WTC11 (cell line): ENCODE measurements at regions not wholly inside any gene's neighbourhood (a gene's known extent, or its start where the extent isn't known, plus 50 kb on each side); places are given as distances from the start of the nearest gene placed in this dataset.

Experiments
- ETV6 ChIP-seq: sonication (generic); formaldehyde crosslinking; IDR thresholded peaks from 2 replicates; pipeline ENCODE4 v1.8.1; 2022; ENCODE audit warnings: mild to moderate bottlenecking, missing genetic modification reagents
- SOX15 ChIP-seq: fragments of 250-450 bp; sonication (Bioruptor Pico); IDR thresholded peaks from 2 replicates; pipeline ENCODE4 v1.9.0; 2021; ENCODE audit warnings: mild to moderate bottlenecking
- ZNF671 ChIP-seq: fragments of 250-450 bp; sonication (Bioruptor Pico); IDR thresholded peaks from 2 replicates; pipeline ENCODE4 v1.8.0; 2021; ENCODE audit warnings: mild to moderate bottlenecking
- TF ChIP-seq, protein P1 (sequence below): sonication (generic); formaldehyde crosslinking; IDR thresholded peaks from 2 replicates; pipeline ENCODE4 v1.8.0; 2022; ENCODE audit warnings: mild to moderate bottlenecking, missing genetic modification reagents
- TF ChIP-seq, protein P2 (sequence below): fragments of 200-600 bp; IDR thresholded peaks from 2 replicates; pipeline ENCODE4 v1.8.0; 2022; ENCODE audit warnings: antibody characterized with exemption
- TF ChIP-seq, protein P3 (sequence below): sonication (generic); formaldehyde crosslinking; IDR thresholded peaks from 2 replicates; pipeline ENCODE4 v1.8.0; 2022; ENCODE audit warnings: mild to moderate bottlenecking, missing genetic modification reagents
- TF ChIP-seq, protein P4 (sequence below): sonication (generic); formaldehyde crosslinking; IDR thresholded peaks from 2 replicates; pipeline ENCODE4 v1.8.0; 2022; ENCODE audit warnings: mild to moderate bottlenecking, missing genetic modification reagents
- TF ChIP-seq, protein P5 (sequence below): sonication (generic); formaldehyde crosslinking; conservative IDR thresholded peaks from 2 replicates; pipeline ENCODE4 v1.8.1; 2022; ENCODE audit warnings: mild to moderate bottlenecking, missing genetic modification reagents

- TF ChIP-seq, protein P1, sequence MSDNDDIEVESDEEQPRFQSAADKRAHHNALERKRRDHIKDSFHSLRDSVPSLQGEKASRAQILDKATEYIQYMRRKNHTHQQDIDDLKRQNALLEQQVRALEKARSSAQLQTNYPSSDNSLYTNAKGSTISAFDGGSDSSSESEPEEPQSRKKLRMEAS (CRISPR knock-in tag): no peak
- TF ChIP-seq, protein P2, sequence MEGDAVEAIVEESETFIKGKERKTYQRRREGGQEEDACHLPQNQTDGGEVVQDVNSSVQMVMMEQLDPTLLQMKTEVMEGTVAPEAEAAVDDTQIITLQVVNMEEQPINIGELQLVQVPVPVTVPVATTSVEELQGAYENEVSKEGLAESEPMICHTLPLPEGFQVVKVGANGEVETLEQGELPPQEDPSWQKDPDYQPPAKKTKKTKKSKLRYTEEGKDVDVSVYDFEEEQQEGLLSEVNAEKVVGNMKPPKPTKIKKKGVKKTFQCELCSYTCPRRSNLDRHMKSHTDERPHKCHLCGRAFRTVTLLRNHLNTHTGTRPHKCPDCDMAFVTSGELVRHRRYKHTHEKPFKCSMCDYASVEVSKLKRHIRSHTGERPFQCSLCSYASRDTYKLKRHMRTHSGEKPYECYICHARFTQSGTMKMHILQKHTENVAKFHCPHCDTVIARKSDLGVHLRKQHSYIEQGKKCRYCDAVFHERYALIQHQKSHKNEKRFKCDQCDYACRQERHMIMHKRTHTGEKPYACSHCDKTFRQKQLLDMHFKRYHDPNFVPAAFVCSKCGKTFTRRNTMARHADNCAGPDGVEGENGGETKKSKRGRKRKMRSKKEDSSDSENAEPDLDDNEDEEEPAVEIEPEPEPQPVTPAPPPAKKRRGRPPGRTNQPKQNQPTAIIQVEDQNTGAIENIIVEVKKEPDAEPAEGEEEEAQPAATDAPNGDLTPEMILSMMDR: no peak
- TF ChIP-seq ETV6 (CRISPR knock-in tag) (no peak), ZNF671 (CRISPR knock-in tag) (no peak), SOX15 (no peak)
- TF ChIP-seq, protein P3, sequence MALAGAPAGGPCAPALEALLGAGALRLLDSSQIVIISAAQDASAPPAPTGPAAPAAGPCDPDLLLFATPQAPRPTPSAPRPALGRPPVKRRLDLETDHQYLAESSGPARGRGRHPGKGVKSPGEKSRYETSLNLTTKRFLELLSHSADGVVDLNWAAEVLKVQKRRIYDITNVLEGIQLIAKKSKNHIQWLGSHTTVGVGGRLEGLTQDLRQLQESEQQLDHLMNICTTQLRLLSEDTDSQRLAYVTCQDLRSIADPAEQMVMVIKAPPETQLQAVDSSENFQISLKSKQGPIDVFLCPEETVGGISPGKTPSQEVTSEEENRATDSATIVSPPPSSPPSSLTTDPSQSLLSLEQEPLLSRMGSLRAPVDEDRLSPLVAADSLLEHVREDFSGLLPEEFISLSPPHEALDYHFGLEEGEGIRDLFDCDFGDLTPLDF: no peak
- TF ChIP-seq, protein P4, sequence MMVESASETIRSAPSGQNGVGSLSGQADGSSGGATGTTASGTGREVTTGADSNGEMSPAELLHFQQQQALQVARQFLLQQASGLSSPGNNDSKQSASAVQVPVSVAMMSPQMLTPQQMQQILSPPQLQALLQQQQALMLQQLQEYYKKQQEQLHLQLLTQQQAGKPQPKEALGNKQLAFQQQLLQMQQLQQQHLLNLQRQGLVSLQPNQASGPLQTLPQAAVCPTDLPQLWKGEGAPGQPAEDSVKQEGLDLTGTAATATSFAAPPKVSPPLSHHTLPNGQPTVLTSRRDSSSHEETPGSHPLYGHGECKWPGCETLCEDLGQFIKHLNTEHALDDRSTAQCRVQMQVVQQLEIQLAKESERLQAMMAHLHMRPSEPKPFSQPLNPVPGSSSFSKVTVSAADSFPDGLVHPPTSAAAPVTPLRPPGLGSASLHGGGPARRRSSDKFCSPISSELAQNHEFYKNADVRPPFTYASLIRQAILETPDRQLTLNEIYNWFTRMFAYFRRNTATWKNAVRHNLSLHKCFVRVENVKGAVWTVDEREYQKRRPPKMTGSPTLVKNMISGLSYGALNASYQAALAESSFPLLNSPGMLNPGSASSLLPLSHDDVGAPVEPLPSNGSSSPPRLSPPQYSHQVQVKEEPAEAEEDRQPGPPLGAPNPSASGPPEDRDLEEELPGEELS (CRISPR knock-in tag): no peak
- TF ChIP-seq, protein P5, sequence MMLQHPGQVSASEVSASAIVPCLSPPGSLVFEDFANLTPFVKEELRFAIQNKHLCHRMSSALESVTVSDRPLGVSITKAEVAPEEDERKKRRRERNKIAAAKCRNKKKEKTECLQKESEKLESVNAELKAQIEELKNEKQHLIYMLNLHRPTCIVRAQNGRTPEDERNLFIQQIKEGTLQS (CRISPR knock-in tag): no peak
Observed at GRCh38 chr16:85204242-85205010, 92.2 kb upstream of the CIBAR2 start.
